HEK293T (cell line): ENCODE measurements at regions not wholly inside any gene's neighbourhood (a gene's known extent, or its start where the extent isn't known, plus 50 kb on each side); places are given as distances from the start of the nearest gene placed in this dataset.

Experiments used
- ARNT ChIP-seq: fragments of 450-650 bp; IDR thresholded peaks from 2 replicates; pipeline ENCODE4 v1.6.1; 2017; ENCODE audit warnings: mild to moderate bottlenecking
- BHLHE40 ChIP-seq: fragments of 450-650 bp; IDR thresholded peaks from 2 replicates; pipeline ENCODE4 v1.6.1; 2016; ENCODE audit warnings: mild to moderate bottlenecking, moderate library complexity, borderline replicate concordance
- ELF4 ChIP-seq: fragments of 450-650 bp; IDR thresholded peaks from 2 replicates; pipeline ENCODE4 v1.6.1; 2017; ENCODE audit warnings: antibody characterized with exemption
- FOXA1 ChIP-seq: fragments of 450-650 bp; IDR thresholded peaks from 2 replicates; pipeline ENCODE4 v1.6.1; 2016; ENCODE audit warnings: mild to moderate bottlenecking
- L3MBTL2 ChIP-seq: fragments of 450-650 bp; conservative IDR thresholded peaks from 2 replicates; pipeline ENCODE4 v1.6.1; 2016; ENCODE audit warnings: mild to moderate bottlenecking
- NFRKB ChIP-seq: fragments of 450-650 bp; IDR thresholded peaks from 2 replicates; pipeline ENCODE4 v1.6.1; 2016; ENCODE audit warnings: mild to moderate bottlenecking, moderate library complexity
- SP1 ChIP-seq: fragments of 450-650 bp; IDR thresholded peaks from 2 replicates; pipeline ENCODE4 v1.6.1; 2017
- SUZ12 ChIP-seq: fragments of 450-650 bp; IDR thresholded peaks from 2 replicates; pipeline ENCODE4 v1.6.1; 2016; ENCODE audit warnings: mild to moderate bottlenecking
- TF ChIP-seq, protein P1 (sequence below): fragments of 450-650 bp; IDR thresholded peaks from 2 replicates; pipeline ENCODE4 v1.6.1; 2016

- TF ChIP-seq, protein P1, sequence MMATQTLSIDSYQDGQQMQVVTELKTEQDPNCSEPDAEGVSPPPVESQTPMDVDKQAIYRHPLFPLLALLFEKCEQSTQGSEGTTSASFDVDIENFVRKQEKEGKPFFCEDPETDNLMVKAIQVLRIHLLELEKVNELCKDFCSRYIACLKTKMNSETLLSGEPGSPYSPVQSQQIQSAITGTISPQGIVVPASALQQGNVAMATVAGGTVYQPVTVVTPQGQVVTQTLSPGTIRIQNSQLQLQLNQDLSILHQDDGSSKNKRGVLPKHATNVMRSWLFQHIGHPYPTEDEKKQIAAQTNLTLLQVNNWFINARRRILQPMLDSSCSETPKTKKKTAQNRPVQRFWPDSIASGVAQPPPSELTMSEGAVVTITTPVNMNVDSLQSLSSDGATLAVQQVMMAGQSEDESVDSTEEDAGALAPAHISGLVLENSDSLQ = no peak
- TF ChIP-seq SP1 (no peak), BHLHE40 (no peak), L3MBTL2 (no peak), NFRKB (no peak), FOXA1 (no peak), ARNT (no peak), ELF4 (no peak), SUZ12 (no peak)
Observed at GRCh38 chr1:115176189-115176588, 86.9 kb upstream of the TSPAN2 start.
